ENCODE measurements at regions not wholly inside any gene's neighbourhood (a gene's known extent, or its start where the extent isn't known, plus 50 kb on each side); places are given as distances from the start of the nearest gene placed in this dataset.

- TF ChIP-seq, protein P1, sequence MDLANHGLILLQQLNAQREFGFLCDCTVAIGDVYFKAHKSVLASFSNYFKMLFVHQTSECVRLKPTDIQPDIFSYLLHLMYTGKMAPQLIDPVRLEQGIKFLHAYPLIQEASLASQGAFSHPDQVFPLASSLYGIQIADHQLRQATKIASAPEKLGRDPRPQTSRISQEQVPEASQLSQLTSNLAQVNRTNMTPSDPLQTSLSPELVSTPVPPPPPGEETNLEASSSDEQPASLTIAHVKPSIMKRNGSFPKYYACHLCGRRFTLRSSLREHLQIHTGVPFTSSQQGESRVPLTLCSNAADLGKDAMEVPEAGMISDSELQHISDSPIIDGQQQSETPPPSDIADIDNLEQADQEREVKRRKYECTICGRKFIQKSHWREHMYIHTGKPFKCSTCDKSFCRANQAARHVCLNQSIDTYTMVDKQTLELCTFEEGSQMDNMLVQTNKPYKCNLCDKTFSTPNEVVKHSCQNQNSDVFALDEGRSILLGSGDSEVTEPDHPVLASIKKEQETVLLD (IDR thresholded peaks at IDR 0.05) = no peak
- no peak for TF ChIP-seq ARID3A (IDR thresholded peaks at IDR 0.05; ENCODE audit: borderline replicate concordance, low read depth, low read length)
- TF ChIP-seq, protein P2, sequence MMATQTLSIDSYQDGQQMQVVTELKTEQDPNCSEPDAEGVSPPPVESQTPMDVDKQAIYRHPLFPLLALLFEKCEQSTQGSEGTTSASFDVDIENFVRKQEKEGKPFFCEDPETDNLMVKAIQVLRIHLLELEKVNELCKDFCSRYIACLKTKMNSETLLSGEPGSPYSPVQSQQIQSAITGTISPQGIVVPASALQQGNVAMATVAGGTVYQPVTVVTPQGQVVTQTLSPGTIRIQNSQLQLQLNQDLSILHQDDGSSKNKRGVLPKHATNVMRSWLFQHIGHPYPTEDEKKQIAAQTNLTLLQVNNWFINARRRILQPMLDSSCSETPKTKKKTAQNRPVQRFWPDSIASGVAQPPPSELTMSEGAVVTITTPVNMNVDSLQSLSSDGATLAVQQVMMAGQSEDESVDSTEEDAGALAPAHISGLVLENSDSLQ (IDR thresholded peaks at IDR 0.05) = no peak
- TF ChIP-seq ZNF589 (CRISPR knock-in tag; IDR thresholded peaks at IDR 0.05; ENCODE audit: low read depth) = no peak
- TF ChIP-seq ILF3 (IDR thresholded peaks at IDR 0.05; ENCODE audit: borderline replicate concordance) = no peak
- TF ChIP-seq ZNF253 (CRISPR knock-in tag; conservative IDR thresholded peaks at IDR 0.05) = no peak
- TF ChIP-seq ZC3H11A (IDR thresholded peaks at IDR 0.05; ENCODE audit: low read depth, low read length) = no peak
- no peak for TF ChIP-seq MAX (CRISPR knock-in tag; IDR thresholded peaks at IDR 0.05)
Observed at GRCh38 chr20:19015351-19016139, 196.9 kb upstream of the SLC24A3 start (continued).
